SK-N-SH (cell line): ENCODE measurements at regions not wholly inside any gene's neighbourhood (a gene's known extent, or its start where the extent isn't known, plus 50 kb on each side); places are given as distances from the start of the nearest gene placed in this dataset.

Experiments used
- CTCF ChIA-PET: fragments of 300-600, 350-600 bp; formaldehyde crosslinking; extraction: SDS; loops from one replicate; lab custom pipeline; 2021; lab: Yijun Ruan, JAX
- POLR2A ChIA-PET: fragments of 350-600 bp; sonication (Branson Sonifier 250); formaldehyde crosslinking; extraction: SDS; loops from one replicate; lab custom pipeline; 2020; ENCODE audit warnings: antibody characterized with exemption, inconsistent platforms; lab: Yijun Ruan, JAX
- DNase-seq: peaks from one replicate; pipeline ENCODE4 v3.0.0; 2012
- H2AFZ ChIP-seq: fragments of 200-600 bp; sonication (generic); 2 replicates; pipeline ENCODE4 v1.8.1; 2016; ENCODE audit warnings: antibody characterized with exemption, mild to moderate bottlenecking, low read depth
- H3F3A ChIP-seq: fragments of 200-600 bp; sonication (generic); replicated peaks from 2 replicates; pipeline ENCODE3; 2016; ENCODE audit warnings: antibody characterized with exemption, mild to moderate bottlenecking; ENCODE audit not compliant: insufficient read depth
- H3K27ac ChIP-seq, 2 experiments: fragments of 200-500 bp in 1 of 2; fragments of 200-600 bp in 1 of 2; sonication (Bioruptor generic) in 1 of 2; sonication (generic), shearing (Covaris generic) in 1 of 2; 2 replicates each; pipeline versions ENCODE4 v1.5.1 to v1.6.1; 2014 to 2016; ENCODE audit warnings: low read depth in 2 of 2, inconsistent platforms in 1 of 2, low read length in 1 of 2, mild to moderate bottlenecking in 1 of 2, mixed read lengths in 1 of 2
- H3K27me3 ChIP-seq: fragments of 200-600 bp; sonication (generic), shearing (Covaris generic); 2 replicates; pipeline ENCODE4 v1.6.1; 2016; ENCODE audit warnings: mixed run types; ENCODE audit not compliant: insufficient read depth
- H3K36me3 ChIP-seq, 2 experiments: fragments of 200-500 bp in 1 of 2; fragments of 200-600 bp in 1 of 2; sonication (Bioruptor generic) in 1 of 2; sonication (generic) in 1 of 2; replicated peaks in 1 of 2; 2 replicates each; pipeline versions ENCODE3 to v1.5.1; 2014 to 2016; ENCODE audit warnings: low read length in 1 of 2, mild to moderate bottlenecking in 1 of 2; ENCODE audit not compliant: insufficient read depth in 2 of 2, control insufficient read depth in 1 of 2
- H3K4me1 ChIP-seq, 2 experiments: fragments of 200-500 bp in 1 of 2; fragments of 200-600 bp in 1 of 2; sonication (Bioruptor generic) in 1 of 2; sonication (generic), shearing (Covaris generic) in 1 of 2; 2 replicates each; pipeline versions ENCODE4 v1.5.1 to v1.6.1; 2014 to 2016; ENCODE audit warnings: low read depth in 1 of 2, low read length in 1 of 2, mixed run types in 1 of 2; ENCODE audit not compliant: insufficient read depth in 2 of 2, control insufficient read depth in 1 of 2
- H3K4me2 ChIP-seq: fragments of 200-600 bp; sonication (generic), shearing (Covaris generic); 2 replicates; pipeline ENCODE4 v1.6.1; 2017; ENCODE audit warnings: mixed run types
- H3K4me3 ChIP-seq, 2 experiments: fragments of 200-500 bp in 1 of 2; fragments of 200-600 bp in 1 of 2; sonication (Bioruptor generic) in 1 of 2; sonication (generic), shearing (Covaris generic) in 1 of 2; 2 replicates each; pipeline versions ENCODE4 v1.5.1 to v1.8.1; 2014 to 2016; ENCODE audit warnings: low read depth in 2 of 2, inconsistent platforms in 1 of 2, low read length in 1 of 2, mild to moderate bottlenecking in 1 of 2, mixed read lengths in 1 of 2, moderate library complexity in 1 of 2
- H3K79me2 ChIP-seq: fragments of 200-600 bp; sonication (generic); 2 replicates; pipeline ENCODE4 v1.8.1; 2017; ENCODE audit warnings: mild to moderate bottlenecking; ENCODE audit not compliant: insufficient read depth
- H3K9ac ChIP-seq: fragments of 200-600 bp; sonication (generic); 2 replicates; pipeline ENCODE4 v1.6.1; 2017; ENCODE audit warnings: mixed run types
- H3K9me2 ChIP-seq: fragments of 200-600 bp; sonication (generic); 2 replicates; pipeline ENCODE4 v1.6.1; 2017; ENCODE audit warnings: mixed run types
- H3K9me3 ChIP-seq: fragments of 200-600 bp; sonication (generic); 2 replicates; pipeline ENCODE4 v1.6.1; 2017; ENCODE audit warnings: mixed run types, mild to moderate bottlenecking, moderate library complexity
- H4K20me1 ChIP-seq: fragments of 200-600 bp; sonication (generic); 2 replicates; pipeline ENCODE4 v1.6.1; 2017; ENCODE audit warnings: mild to moderate bottlenecking, mixed run types; ENCODE audit not compliant: insufficient read depth
- FOSL2 ChIP-seq: IDR thresholded peaks from 2 replicates; pipeline ENCODE4 v1.4.0; 2012; ENCODE audit warnings: low read depth, mild to moderate bottlenecking, moderate library complexity, borderline replicate concordance
- GATA2 ChIP-seq: sonication (generic); formaldehyde crosslinking; IDR thresholded peaks from 2 replicates; pipeline ENCODE4 v1.5.0; 2020; ENCODE audit warnings: mild to moderate bottlenecking, missing genetic modification reagents
- MXI1 ChIP-seq: IDR thresholded peaks from 2 replicates; pipeline ENCODE4 v1.6.1; 2012; ENCODE audit warnings: mild to moderate bottlenecking, low read depth, low read length, improper control_type of control experiment
- POLR2AphosphoS5 ChIP-seq: IDR thresholded peaks from 2 replicates; pipeline ENCODE4 v1.6.1; 2012; ENCODE audit warnings: low read depth, low read length
- RCOR1 ChIP-seq: fragments of 150-350 bp; IDR thresholded peaks from 2 replicates; pipeline ENCODE4 v1.6.1; 2017; ENCODE audit warnings: antibody characterized with exemption, low read length
- SMC3 ChIP-seq: IDR thresholded peaks from 2 replicates; pipeline ENCODE4 v1.6.1; 2012; ENCODE audit warnings: low read depth, low read length, improper control_type of control experiment
- TCF12 ChIP-seq: IDR thresholded peaks from 2 replicates; pipeline ENCODE4 v1.4.0; 2012
- WGBS: methylation state at CpG from one replicate; pipeline ENCODE4 v1.1.6; 2017; ENCODE audit warnings: low lambda C conversion rate; 5-methylcytosine and 5-hydroxymethylcytosine counted together
- TF ChIP-seq, protein P1 (sequence below): IDR thresholded peaks from 2 replicates; pipeline ENCODE4 v1.6.1; 2012; ENCODE audit warnings: mild to moderate bottlenecking, low read depth, low read length, moderate library complexity
- TF ChIP-seq, protein P2 (sequence below): IDR thresholded peaks from 2 replicates; pipeline ENCODE4 v1.4.0; 2012; ENCODE audit warnings: low read depth
- TF ChIP-seq, protein P3 (sequence below): IDR thresholded peaks from 2 replicates; pipeline ENCODE4; 2012

- TF ChIP-seq, protein P1, sequence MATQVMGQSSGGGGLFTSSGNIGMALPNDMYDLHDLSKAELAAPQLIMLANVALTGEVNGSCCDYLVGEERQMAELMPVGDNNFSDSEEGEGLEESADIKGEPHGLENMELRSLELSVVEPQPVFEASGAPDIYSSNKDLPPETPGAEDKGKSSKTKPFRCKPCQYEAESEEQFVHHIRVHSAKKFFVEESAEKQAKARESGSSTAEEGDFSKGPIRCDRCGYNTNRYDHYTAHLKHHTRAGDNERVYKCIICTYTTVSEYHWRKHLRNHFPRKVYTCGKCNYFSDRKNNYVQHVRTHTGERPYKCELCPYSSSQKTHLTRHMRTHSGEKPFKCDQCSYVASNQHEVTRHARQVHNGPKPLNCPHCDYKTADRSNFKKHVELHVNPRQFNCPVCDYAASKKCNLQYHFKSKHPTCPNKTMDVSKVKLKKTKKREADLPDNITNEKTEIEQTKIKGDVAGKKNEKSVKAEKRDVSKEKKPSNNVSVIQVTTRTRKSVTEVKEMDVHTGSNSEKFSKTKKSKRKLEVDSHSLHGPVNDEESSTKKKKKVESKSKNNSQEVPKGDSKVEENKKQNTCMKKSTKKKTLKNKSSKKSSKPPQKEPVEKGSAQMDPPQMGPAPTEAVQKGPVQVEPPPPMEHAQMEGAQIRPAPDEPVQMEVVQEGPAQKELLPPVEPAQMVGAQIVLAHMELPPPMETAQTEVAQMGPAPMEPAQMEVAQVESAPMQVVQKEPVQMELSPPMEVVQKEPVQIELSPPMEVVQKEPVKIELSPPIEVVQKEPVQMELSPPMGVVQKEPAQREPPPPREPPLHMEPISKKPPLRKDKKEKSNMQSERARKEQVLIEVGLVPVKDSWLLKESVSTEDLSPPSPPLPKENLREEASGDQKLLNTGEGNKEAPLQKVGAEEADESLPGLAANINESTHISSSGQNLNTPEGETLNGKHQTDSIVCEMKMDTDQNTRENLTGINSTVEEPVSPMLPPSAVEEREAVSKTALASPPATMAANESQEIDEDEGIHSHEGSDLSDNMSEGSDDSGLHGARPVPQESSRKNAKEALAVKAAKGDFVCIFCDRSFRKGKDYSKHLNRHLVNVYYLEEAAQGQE = no peak
- TF ChIP-seq FOSL2 (no peak), MXI1 (no peak), GATA2 (CRISPR knock-in tag) (no peak), TCF12 (no peak), POLR2AphosphoS5 (no peak)
- TF ChIP-seq, protein P2, sequence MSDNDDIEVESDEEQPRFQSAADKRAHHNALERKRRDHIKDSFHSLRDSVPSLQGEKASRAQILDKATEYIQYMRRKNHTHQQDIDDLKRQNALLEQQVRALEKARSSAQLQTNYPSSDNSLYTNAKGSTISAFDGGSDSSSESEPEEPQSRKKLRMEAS = no peak
- TF ChIP-seq, protein P3, sequence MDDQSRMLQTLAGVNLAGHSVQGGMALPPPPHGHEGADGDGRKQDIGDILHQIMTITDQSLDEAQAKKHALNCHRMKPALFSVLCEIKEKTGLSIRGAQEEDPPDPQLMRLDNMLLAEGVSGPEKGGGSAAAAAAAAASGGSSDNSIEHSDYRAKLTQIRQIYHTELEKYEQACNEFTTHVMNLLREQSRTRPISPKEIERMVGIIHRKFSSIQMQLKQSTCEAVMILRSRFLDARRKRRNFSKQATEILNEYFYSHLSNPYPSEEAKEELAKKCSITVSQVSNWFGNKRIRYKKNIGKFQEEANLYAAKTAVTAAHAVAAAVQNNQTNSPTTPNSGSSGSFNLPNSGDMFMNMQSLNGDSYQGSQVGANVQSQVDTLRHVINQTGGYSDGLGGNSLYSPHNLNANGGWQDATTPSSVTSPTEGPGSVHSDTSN = no peak
- TF ChIP-seq, all 33 proteins: peak for 0
These were observed 750.2 kb upstream of the FANCL start (continued) for GRCh38 chr2:58991357-58991756.

DNA sequence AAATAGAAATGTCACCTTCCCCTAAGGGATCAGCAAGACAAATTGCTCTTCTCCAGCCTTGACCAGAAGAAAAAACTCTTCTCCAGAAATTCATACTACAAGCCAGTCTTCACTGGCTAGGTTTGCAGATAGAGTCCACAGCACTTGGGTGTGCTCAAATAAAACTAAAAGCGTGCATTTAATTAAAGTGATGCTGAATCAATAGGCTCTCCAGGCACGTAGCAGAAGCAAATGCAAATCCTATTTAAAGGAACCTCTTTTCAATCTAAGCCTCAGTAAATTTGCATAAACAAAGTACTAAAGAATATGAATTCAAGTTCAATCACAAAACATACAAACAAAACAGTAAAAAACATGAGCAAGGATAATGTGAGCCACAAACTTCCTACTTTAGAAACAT lies 744.4 kb upstream of the FANCL start:
- no peak overlapping the region for H3K9ac ChIP-seq
- no peaks in the 10 kb centered on the region for H3K36me3 ChIP-seq
- no peak overlapping the region for H2AFZ ChIP-seq
- no peaks in the 10 kb centered on the region for H3K9me3 ChIP-seq
- H3K27me3 ChIP-seq = no peaks in the 10 kb centered on the region
- no peaks in the 10 kb centered on the region for H3K4me1 ChIP-seq
- TF ChIP-seq RCOR1 = no peak
- TF ChIP-seq, protein P3 = no peak
- TF ChIP-seq SMC3 = no peak
- no peak for TF ChIP-seq FOSL2
- H3K4me2 ChIP-seq = no peak overlapping the region
- no peak for DNase-seq
- CTCF ChIA-PET = no interaction called here
- no peaks in the 10 kb centered on the region for H3K79me2 ChIP-seq
- WGBS = 24% methylated on average over 2 of the region's 2 CpGs
- H3K27ac ChIP-seq = no peak overlapping the region
- H4K20me1 ChIP-seq = no peaks in the 10 kb centered on the region
- H3F3A ChIP-seq = no peaks in the 10 kb centered on the region
- H3K4me3 ChIP-seq = no peak overlapping the region
- no peaks in the 10 kb centered on the region for H3K9me2 ChIP-seq
- POLR2A ChIA-PET = no interaction called here
